ENCODE measurements at regions not wholly inside any gene's neighbourhood (a gene's known extent, or its start where the extent isn't known, plus 50 kb on each side); places are given as distances from the start of the nearest gene placed in this dataset.

DNA sequence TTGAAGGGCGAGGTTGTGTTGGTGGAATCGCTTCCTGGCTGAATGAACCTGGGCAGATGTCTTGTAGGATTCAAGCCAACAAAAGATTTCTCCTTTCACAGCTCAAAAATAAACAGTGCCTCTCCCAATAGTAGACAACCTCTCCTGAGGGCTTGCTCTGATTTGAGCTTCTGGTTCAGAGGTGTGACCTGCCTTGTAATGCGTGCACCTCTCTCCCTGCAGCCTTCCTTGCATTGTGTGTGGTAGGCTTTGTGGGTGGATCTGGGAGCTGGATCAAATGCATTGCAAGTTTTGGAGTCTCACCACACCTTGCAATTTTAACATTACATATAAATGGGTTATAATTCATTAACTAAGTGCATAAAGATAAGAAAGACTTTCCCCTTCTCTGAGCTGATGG lies 96.9 kb upstream of the PTCH1 start:
- TF ChIP-seq, protein P1, sequence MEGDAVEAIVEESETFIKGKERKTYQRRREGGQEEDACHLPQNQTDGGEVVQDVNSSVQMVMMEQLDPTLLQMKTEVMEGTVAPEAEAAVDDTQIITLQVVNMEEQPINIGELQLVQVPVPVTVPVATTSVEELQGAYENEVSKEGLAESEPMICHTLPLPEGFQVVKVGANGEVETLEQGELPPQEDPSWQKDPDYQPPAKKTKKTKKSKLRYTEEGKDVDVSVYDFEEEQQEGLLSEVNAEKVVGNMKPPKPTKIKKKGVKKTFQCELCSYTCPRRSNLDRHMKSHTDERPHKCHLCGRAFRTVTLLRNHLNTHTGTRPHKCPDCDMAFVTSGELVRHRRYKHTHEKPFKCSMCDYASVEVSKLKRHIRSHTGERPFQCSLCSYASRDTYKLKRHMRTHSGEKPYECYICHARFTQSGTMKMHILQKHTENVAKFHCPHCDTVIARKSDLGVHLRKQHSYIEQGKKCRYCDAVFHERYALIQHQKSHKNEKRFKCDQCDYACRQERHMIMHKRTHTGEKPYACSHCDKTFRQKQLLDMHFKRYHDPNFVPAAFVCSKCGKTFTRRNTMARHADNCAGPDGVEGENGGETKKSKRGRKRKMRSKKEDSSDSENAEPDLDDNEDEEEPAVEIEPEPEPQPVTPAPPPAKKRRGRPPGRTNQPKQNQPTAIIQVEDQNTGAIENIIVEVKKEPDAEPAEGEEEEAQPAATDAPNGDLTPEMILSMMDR (conservative IDR thresholded peaks at IDR 0.05; ENCODE audit: low read depth in 2 of 2), result no peak
- no peak for TF ChIP-seq EZH2phosphoT487 (IDR thresholded peaks at IDR 0.05; ENCODE audit: unreplicated experiment)
- TF ChIP-seq JUNB (IDR thresholded peaks at IDR 0.05; ENCODE audit: unreplicated experiment), result no peak
- no peak for TF ChIP-seq EZH2 (IDR thresholded peaks at IDR 0.05; ENCODE audit: low read depth, unreplicated experiment)
- no peak for TF ChIP-seq REST (IDR thresholded peaks at IDR 0.05; ENCODE audit: unreplicated experiment)
- no peak for TF ChIP-seq ZNF331 (CRISPR knock-in tag; IDR thresholded peaks at IDR 0.05; ENCODE audit: low read depth)
- TF ChIP-seq POLR2AphosphoS5 (IDR thresholded peaks at IDR 0.05; ENCODE audit: low read depth), result no peak
- TF ChIP-seq CREB1 (CRISPR knock-in tag; IDR thresholded peaks at IDR 0.05; ENCODE audit: low read depth), result no peak
- no peak for TF ChIP-seq ZNF114 (CRISPR knock-in tag; IDR thresholded peaks at IDR 0.05)
- TF ChIP-seq, protein P2, sequence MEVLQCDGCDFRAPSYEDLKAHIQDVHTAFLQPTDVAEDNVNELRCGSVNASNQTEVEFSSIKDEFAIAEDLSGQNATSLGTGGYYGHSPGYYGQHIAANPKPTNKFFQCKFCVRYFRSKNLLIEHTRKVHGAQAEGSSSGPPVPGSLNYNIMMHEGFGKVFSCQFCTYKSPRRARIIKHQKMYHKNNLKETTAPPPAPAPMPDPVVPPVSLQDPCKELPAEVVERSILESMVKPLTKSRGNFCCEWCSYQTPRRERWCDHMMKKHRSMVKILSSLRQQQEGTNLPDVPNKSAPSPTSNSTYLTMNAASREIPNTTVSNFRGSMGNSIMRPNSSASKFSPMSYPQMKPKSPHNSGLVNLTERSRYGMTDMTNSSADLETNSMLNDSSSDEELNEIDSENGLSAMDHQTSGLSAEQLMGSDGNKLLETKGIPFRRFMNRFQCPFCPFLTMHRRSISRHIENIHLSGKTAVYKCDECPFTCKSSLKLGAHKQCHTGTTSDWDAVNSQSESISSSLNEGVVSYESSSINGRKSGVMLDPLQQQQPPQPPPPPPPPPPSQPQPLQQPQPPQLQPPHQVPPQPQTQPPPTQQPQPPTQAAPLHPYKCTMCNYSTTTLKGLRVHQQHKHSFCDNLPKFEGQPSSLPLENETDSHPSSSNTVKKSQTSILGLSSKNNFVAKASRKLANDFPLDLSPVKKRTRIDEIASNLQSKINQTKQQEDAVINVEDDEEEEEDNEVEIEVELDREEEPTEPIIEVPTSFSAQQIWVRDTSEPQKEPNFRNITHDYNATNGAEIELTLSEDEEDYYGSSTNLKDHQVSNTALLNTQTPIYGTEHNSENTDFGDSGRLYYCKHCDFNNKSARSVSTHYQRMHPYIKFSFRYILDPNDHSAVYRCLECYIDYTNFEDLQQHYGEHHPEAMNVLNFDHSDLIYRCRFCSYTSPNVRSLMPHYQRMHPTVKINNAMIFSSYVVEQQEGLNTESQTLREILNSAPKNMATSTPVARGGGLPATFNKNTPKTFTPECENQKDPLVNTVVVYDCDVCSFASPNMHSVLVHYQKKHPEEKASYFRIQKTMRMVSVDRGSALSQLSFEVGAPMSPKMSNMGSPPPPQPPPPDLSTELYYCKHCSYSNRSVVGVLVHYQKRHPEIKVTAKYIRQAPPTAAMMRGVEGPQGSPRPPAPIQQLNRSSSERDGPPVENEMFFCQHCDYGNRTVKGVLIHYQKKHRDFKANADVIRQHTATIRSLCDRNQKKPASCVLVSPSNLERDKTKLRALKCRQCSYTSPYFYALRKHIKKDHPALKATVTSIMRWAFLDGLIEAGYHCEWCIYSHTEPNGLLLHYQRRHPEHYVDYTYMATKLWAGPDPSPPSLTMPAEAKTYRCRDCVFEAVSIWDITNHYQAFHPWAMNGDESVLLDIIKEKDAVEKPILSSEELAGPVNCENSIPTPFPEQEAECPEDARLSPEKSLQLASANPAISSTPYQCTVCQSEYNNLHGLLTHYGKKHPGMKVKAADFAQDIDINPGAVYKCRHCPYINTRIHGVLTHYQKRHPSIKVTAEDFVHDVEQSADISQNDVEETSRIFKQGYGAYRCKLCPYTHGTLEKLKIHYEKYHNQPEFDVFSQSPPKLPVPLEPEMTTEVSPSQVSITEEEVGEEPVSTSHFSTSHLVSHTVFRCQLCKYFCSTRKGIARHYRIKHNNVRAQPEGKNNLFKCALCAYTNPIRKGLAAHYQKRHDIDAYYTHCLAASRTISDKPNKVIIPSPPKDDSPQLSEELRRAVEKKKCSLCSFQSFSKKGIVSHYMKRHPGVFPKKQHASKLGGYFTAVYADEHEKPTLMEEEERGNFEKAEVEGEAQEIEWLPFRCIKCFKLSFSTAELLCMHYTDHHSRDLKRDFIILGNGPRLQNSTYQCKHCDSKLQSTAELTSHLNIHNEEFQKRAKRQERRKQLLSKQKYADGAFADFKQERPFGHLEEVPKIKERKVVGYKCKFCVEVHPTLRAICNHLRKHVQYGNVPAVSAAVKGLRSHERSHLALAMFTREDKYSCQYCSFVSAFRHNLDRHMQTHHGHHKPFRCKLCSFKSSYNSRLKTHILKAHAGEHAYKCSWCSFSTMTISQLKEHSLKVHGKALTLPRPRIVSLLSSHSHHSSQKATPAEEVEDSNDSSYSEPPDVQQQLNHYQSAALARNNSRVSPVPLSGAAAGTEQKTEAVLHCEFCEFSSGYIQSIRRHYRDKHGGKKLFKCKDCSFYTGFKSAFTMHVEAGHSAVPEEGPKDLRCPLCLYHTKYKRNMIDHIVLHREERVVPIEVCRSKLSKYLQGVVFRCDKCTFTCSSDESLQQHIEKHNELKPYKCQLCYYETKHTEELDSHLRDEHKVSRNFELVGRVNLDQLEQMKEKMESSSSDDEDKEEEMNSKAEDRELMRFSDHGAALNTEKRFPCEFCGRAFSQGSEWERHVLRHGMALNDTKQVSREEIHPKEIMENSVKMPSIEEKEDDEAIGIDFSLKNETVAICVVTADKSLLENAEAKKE (CRISPR knock-in tag; IDR thresholded peaks at IDR 0.05), result no peak

Measured in GM23338 (cell line).